Lower lobe of right lung (tissue), 2 donors: ENCODE measurements at regions not wholly inside any gene's neighbourhood (a gene's known extent, or its start where the extent isn't known, plus 50 kb on each side); places are given as distances from the start of the nearest gene placed in this dataset.

Experiments used
- ATAC-seq, 2 donors: fragments of 200-7000 bp; cut with Tn5 transposase; one replicate each; pipeline ENCODE4 v1.9.1; 2020 to 2022; ENCODE audit warnings: mild to moderate bottlenecking in 2 of 2, moderate library complexity in 2 of 2
- DNase-seq: peaks from one replicate; pipeline ENCODE4 v3.0.0-alpha.2; 2020
- H3K27ac ChIP-seq: fragments of 200-600 bp; one replicate; pipeline ENCODE4 v1.8.0; 2022
- H3K27me3 ChIP-seq: fragments of 200-600 bp; one replicate; pipeline ENCODE4 v1.8.0; 2022; ENCODE audit warnings: low read depth
- H3K36me3 ChIP-seq: fragments of 200-600 bp; one replicate; pipeline ENCODE4 v1.8.0; 2022; ENCODE audit warnings: mild to moderate bottlenecking
- H3K4me1 ChIP-seq: fragments of 200-600 bp; one replicate; pipeline ENCODE4 v1.8.0; 2022
- H3K4me3 ChIP-seq: fragments of 200-600 bp; one replicate; pipeline ENCODE4 v1.8.0; 2022; ENCODE audit warnings: mild to moderate bottlenecking
- H3K9me3 ChIP-seq: fragments of 200-600 bp; one replicate; pipeline ENCODE4 v1.8.0; 2022
- intact Hi-C: fragments of 100-400 bp; cut with DNase I; formaldehyde crosslinking; loops from one replicate; pipeline ENCODE4 v1.11.0; 2022
- TF ChIP-seq, protein P1 (sequence below): fragments of 200-600 bp; IDR thresholded peaks from one replicate; pipeline ENCODE4 v1.8.0; 2022; ENCODE audit warnings: antibody characterized with exemption, mild to moderate bottlenecking
- donor health status: DM: no; HTN: yes; CAD: no; lungs with severe emphysema.

DNA sequence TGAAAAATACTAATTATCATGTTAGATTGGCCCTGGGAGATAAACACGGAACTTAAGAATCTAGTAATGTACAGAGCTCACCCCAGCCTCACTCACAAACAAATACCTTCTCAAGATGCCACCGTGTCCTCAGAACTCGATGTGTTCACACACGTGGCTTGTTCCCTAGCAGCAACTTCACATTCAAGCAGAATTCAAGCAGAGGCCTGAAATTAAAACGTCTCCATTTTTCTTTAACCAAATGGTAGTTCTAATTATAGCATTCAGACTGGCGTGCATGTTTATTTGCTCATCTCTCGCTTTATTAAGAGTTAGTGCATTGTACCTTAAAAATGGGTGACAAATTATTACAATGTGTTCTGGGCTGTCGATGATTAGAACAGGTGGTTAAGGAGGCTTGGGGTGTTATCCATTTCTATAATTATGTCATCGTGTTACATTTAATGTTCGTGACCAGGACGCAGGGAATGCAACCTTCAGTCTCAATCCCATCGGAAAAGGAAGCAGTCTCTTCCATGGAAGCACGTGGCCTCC, 57.3 kb upstream of the SLC66A3 start:
- no peak for DNase-seq
- ATAC-seq, result no peak
- TF ChIP-seq, protein P1, sequence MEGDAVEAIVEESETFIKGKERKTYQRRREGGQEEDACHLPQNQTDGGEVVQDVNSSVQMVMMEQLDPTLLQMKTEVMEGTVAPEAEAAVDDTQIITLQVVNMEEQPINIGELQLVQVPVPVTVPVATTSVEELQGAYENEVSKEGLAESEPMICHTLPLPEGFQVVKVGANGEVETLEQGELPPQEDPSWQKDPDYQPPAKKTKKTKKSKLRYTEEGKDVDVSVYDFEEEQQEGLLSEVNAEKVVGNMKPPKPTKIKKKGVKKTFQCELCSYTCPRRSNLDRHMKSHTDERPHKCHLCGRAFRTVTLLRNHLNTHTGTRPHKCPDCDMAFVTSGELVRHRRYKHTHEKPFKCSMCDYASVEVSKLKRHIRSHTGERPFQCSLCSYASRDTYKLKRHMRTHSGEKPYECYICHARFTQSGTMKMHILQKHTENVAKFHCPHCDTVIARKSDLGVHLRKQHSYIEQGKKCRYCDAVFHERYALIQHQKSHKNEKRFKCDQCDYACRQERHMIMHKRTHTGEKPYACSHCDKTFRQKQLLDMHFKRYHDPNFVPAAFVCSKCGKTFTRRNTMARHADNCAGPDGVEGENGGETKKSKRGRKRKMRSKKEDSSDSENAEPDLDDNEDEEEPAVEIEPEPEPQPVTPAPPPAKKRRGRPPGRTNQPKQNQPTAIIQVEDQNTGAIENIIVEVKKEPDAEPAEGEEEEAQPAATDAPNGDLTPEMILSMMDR, result no peak
- no peaks in the 10 kb centered on the region for H3K27me3 ChIP-seq
- H3K4me3 ChIP-seq, result no peak overlapping the region
- intact Hi-C loops, result no loop called here
- no peaks in the 10 kb centered on the region for H3K9me3 ChIP-seq
- H3K36me3 ChIP-seq, result no peaks in the 10 kb centered on the region
- no peak overlapping the region for H3K27ac ChIP-seq
- H3K4me1 ChIP-seq, result no peaks in the 10 kb centered on the region

DNA sequence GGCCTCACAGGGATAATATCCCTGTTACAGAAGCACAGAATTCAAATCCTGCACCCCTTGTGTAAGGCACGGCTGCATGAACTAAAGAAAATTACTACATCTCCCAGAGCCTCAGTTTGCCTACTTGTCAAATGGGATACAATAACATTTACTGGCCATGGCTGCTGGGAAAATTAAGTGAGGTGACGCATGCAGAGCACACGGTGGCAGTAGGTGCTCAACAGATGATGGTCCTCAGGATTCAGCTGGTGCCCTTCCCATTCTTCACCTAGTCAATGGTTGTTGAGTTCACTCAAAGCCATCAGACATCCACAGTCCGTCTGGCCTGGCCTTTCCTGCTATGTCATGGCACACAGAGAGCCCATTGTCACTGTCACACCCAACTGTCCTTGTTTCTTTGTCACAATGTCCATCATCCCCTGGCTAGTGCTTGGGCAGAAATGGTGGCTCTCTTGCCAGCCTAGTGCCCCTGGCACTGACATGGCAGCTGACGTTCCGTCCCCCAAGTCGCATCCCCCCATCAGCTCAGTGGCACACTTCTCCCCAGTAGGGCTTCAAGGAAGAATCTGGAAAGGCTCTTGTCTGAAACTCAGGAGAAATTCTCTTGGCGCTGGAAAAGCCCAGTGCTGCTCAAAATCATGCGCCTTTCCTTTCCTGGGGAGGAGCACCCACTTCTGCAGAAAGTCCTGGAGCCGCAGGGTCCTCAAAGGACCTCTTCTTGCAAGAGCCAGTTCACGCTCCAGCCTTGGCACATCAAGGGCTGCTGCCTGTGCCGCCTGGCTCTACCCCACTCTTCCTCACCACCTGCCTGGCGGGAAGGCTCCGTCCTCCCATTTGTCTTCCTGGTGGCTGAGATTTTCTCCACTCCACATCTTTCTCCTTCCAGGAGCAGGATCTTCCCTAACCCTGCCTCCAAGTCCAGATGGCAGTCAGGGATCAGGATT, 55.9 kb upstream of the SLC66A3 start:
- H3K4me1 ChIP-seq, result no peaks in the 10 kb centered on the region
- no peaks in the 10 kb centered on the region for H3K27me3 ChIP-seq
- intact Hi-C loops, result no loop called here
- DNase-seq (no peak), ATAC-seq (no peak)
- no peak overlapping the region for H3K4me3 ChIP-seq
- no peak overlapping the region for H3K27ac ChIP-seq
- H3K9me3 ChIP-seq, result no peaks in the 10 kb centered on the region
- TF ChIP-seq, protein P1, result no peak
- no peaks in the 10 kb centered on the region for H3K36me3 ChIP-seq

DNA sequence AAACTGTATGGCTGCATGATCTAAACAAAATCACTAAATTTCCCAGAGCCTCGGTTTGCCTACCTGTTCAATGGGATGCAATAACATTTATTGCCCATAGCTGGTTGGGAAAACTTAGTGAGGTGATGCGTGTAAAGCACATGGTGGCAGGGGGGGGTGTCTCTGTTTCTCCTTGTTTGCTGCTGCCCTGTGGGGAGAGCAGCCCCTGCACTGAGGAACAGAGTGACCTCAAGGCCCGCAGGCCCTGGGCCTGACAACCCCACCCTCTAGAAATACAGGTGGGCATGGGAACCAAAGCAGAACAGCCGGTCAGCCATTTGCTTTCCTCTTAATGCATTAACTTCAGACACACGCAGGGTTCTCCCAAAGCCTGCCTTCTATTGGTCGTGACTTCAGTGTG, 55.1 kb upstream of the SLC66A3 start:
- TF ChIP-seq, protein P1, result no peak
- Histone ChIP-seq H3K27ac (no peak overlapping the region), H3K27me3 (no peaks in the 10 kb centered on the region), H3K36me3 (no peaks in the 10 kb centered on the region), H3K4me3 (no peak overlapping the region), H3K9me3 (no peaks in the 10 kb centered on the region), H3K4me1 (no peaks in the 10 kb centered on the region)
- intact Hi-C loops, result no loop called here
- DNase-seq, result no peak
- no peak for ATAC-seq

GRCh38 chr2:11100976-11101375, 54.3 kb upstream of the SLC66A3 start:
- Histone ChIP-seq H3K36me3 (no peaks in the 10 kb centered on the region), H3K4me1 (no peaks in the 10 kb centered on the region), H3K27me3 (no peaks in the 10 kb centered on the region), H3K27ac (no peak overlapping the region), H3K4me3 (no peak overlapping the region), H3K9me3 (no peaks in the 10 kb centered on the region)
- intact Hi-C loops, result no loop called here
- DNase-seq, result no peak
- TF ChIP-seq, protein P1, result no peak
- no peak for ATAC-seq

DNA sequence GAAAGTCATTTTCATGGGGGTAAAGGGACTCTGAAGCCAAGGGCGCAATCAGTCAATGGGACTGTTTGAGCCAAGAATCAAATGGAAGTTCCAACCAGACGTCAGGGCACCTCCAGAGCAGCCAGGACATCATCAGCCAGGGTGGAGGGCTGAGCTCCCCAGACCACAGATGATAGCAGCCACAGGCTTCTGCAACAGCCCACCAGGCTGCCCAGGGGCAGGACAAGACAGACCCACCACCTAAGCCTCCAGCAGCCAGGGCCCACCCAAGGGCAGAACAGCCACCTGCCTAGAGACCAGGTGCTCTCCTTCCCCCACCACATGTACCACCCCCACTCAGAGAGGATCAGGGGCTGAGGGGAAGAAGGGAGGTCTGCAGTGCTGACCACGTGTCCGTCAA, 53.8 kb upstream of the SLC66A3 start:
- ATAC-seq (no peak), DNase-seq (no peak)
- TF ChIP-seq, protein P1, result no peak

More for the DNA sequence above, 53.8 kb upstream of the SLC66A3 start:
- no peaks in the 10 kb centered on the region for H3K36me3 ChIP-seq
- H3K27me3 ChIP-seq, result no peaks in the 10 kb centered on the region
- H3K4me1 ChIP-seq, result no peaks in the 10 kb centered on the region
- H3K4me3 ChIP-seq, result no peak overlapping the region
- intact Hi-C loops, result no loop called here
- no peaks in the 10 kb centered on the region for H3K9me3 ChIP-seq
- no peak overlapping the region for H3K27ac ChIP-seq
